GM21717 (cell line): ENCODE measurements at regions not wholly inside any gene's neighbourhood (a gene's known extent, or its start where the extent isn't known, plus 50 kb on each side); places are given as distances from the start of the nearest gene placed in this dataset.
"Not testable (repeated sequence)": the region's sequence is repeated elsewhere in the genome, so short reads cannot be mapped to it uniquely, and the experiment has no call there.

Experiments
- ATAC-seq: cut with Tn5 transposase; IDR thresholded peaks from one replicate; pipeline ENCODE4 v1.9.1; 2021; ENCODE audit warnings: mild to moderate bottlenecking, moderate library complexity; ENCODE audit not compliant: unreplicated experiment

- no peak for ATAC-seq
Observed at GRCh38 chr22:25407226-25407858, 157.1 kb upstream of the GRK3 start.

GRCh38 chr22:25407859-25408229, 156.6 kb upstream of the GRK3 start:
- ATAC-seq = no peak

GRCh38 chr22:25409240-25409639, 155.2 kb upstream of the GRK3 start:
- no peak for ATAC-seq

GRCh38 chr22:25410849-25411248, 153.6 kb upstream of the GRK3 start:
- no peak for ATAC-seq

GRCh38 chr22:25413620-25414019, 150.9 kb upstream of the GRK3 start:
- ATAC-seq = no peak

GRCh38 chr22:25415731-25416130, 148.7 kb upstream of the GRK3 start:
- not testable (repeated sequence) for ATAC-seq

- not testable (repeated sequence) for ATAC-seq
Observed at GRCh38 chr22:25417826-25418225, 146.6 kb upstream of the GRK3 start.

GRCh38 chr22:25419247-25420113, 145.0 kb upstream of the GRK3 start:
- ATAC-seq = no peak

GRCh38 chr22:25420114-25420441, 144.4 kb upstream of the GRK3 start:
- not testable (repeated sequence) for ATAC-seq

- ATAC-seq = no peak
Observed at GRCh38 chr22:25420471-25420924, 144.0 kb upstream of the GRK3 start.

- ATAC-seq = no peak
Observed at GRCh38 chr22:25420925-25421904, 143.3 kb upstream of the GRK3 start.

GRCh38 chr22:25426530-25427308, 137.8 kb upstream of the GRK3 start:
- ATAC-seq = not testable (repeated sequence)

GRCh38 chr22:25431637-25432342, 132.7 kb upstream of the GRK3 start:
- ATAC-seq = not testable (repeated sequence)

- ATAC-seq = not testable (repeated sequence)
Observed at GRCh38 chr22:25433381-25433970, 131.0 kb upstream of the GRK3 start.

- ATAC-seq = no peak
Observed at GRCh38 chr22:25437414-25438160, 126.9 kb upstream of the GRK3 start.

- no peak for ATAC-seq
Observed at GRCh38 chr22:25447067-25447685, 117.3 kb upstream of the GRK3 start.

- ATAC-seq = peak; percentile 58
Observed at GRCh38 chr22:25447686-25448434, 116.6 kb upstream of the GRK3 start.
